Mucosa of descending colon (tissue), 3 donors: ENCODE measurements at regions not wholly inside any gene's neighbourhood (a gene's known extent, or its start where the extent isn't known, plus 50 kb on each side); places are given as distances from the start of the nearest gene placed in this dataset.

Experiments used
- ATAC-seq: fragments of 200-7000 bp; cut with Tn5 transposase; one replicate; pipeline ENCODE4 v1.9.1; 2020; ENCODE audit warnings: mild to moderate bottlenecking, moderate library complexity
- DNase-seq, 3 donors: peaks; one replicate each; pipeline ENCODE4 v3.0.0-alpha.2; 2020
- H3K36me3 ChIP-seq: fragments of 200-600 bp; one replicate; pipeline ENCODE4 v1.8.0; 2021; ENCODE audit warnings: low read depth, mild to moderate bottlenecking
- H3K4me1 ChIP-seq: fragments of 200-600 bp; one replicate; pipeline ENCODE4 v1.8.0; 2021; ENCODE audit warnings: low read depth, mild to moderate bottlenecking
- H3K4me3 ChIP-seq: fragments of 200-600 bp; one replicate; pipeline ENCODE4 v1.8.0; 2021; ENCODE audit warnings: mild to moderate bottlenecking
- H3K9me3 ChIP-seq: fragments of 200-600 bp; one replicate; pipeline ENCODE4 v1.8.0; 2021; ENCODE audit warnings: mild to moderate bottlenecking
- intact Hi-C, 2 donors: fragments of 100-400 bp; cut with DNase I in 1 of 2; cut with micrococcal nuclease in 1 of 2; formaldehyde crosslinking; loops; one replicate each; pipeline versions ENCODE4 v1.11.0 to v1.11.1; 2022; cut with DNase I, micrococcal nuclease
- TF ChIP-seq, protein P1 (sequence below): fragments of 200-600 bp; IDR thresholded peaks from one replicate; pipeline ENCODE4 v1.8.0; 2022; ENCODE audit warnings: antibody characterized with exemption, mild to moderate bottlenecking
- donor health status: DM: no; HTN: no; CAD: no; lungs with moderate emphysema.
- donor health status: DM: no; HTN: no; CAD: no.
- donor health status: DM: no; HTN: yes; CAD: no.

DNA sequence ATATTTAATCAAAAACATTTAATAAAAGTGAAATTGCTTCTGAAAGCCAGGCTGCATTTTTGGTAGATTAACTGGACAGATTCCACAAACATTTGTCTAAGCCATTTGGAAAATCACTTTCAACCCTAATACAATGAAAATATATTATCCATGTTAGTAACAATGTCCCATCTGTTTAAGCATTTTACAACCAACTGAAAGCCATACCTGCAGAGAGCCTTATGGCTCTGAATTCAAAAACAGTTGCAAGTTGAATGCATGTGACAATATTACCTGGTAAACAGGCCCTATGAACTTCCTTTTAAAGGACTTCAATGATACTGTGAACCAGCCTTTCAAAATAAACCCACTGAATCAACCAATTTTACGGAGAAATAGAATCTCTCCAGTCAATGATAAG, 468.1 kb downstream of the BTG1 start:
- Histone ChIP-seq H3K4me3 (no peak overlapping the region), H3K36me3 (no peaks in the 10 kb centered on the region), H3K9me3 (no peaks in the 10 kb centered on the region), H3K4me1 (no peaks in the 10 kb centered on the region)
- intact Hi-C loops: no loop called here
- ATAC-seq (no peak), DNase-seq (no peak)
- TF ChIP-seq, protein P1, sequence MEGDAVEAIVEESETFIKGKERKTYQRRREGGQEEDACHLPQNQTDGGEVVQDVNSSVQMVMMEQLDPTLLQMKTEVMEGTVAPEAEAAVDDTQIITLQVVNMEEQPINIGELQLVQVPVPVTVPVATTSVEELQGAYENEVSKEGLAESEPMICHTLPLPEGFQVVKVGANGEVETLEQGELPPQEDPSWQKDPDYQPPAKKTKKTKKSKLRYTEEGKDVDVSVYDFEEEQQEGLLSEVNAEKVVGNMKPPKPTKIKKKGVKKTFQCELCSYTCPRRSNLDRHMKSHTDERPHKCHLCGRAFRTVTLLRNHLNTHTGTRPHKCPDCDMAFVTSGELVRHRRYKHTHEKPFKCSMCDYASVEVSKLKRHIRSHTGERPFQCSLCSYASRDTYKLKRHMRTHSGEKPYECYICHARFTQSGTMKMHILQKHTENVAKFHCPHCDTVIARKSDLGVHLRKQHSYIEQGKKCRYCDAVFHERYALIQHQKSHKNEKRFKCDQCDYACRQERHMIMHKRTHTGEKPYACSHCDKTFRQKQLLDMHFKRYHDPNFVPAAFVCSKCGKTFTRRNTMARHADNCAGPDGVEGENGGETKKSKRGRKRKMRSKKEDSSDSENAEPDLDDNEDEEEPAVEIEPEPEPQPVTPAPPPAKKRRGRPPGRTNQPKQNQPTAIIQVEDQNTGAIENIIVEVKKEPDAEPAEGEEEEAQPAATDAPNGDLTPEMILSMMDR: no peak

DNA sequence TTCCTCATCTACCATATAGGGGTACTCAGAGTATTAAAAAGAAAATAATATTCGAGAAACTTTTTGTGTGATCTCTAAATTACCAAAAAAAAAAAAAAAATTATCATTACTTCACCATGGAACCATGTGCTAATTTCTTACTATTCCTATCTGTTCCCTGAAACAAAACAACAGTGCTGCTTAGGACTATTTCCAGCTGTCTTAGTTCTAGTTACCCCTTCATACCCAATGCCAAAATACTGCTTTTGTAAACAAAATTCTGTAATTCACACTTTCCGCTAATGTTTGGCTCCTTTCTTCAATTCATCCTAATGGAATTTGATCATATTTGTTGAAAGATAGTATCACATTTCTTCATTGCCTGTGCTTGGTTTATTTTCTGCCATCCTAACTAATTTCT, 470.2 kb downstream of the BTG1 start:
- TF ChIP-seq, protein P1: no peak
- ATAC-seq (no peak), DNase-seq (no peak)
- Histone ChIP-seq H3K4me1 (no peaks in the 10 kb centered on the region), H3K4me3 (no peak overlapping the region), H3K9me3 (no peaks in the 10 kb centered on the region), H3K36me3 (no peaks in the 10 kb centered on the region)
- intact Hi-C loops: no loop called here

DNA sequence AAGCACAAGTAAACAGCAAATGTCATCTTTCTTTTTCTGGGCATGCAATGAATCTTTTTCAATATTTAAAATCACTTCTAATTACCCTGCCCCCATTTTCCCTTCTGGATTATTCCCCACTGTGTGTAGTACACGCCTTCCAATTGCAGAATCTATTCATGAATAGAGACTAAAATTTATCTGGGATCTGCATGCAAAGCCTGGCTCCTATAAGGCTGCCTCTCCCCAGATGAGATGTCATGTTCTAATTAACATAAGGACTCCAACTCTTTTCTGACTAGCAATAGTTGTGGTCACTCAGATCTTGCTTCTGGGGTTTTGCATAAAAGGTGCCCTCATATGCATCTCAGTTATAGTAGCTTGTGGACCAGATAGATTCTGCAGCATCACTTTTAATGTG, 473.5 kb downstream of the BTG1 start:
- no peaks in the 10 kb centered on the region for H3K36me3 ChIP-seq
- no peak for ATAC-seq
- H3K4me1 ChIP-seq: peaks cover 8% of the 10 kb centered on the region
- no peak for DNase-seq
- intact Hi-C loops: no loop called here
- H3K4me3 ChIP-seq: no peak overlapping the region
- TF ChIP-seq, protein P1: no peak
- no peaks in the 10 kb centered on the region for H3K9me3 ChIP-seq

- TF ChIP-seq, protein P1: no peak
- Histone ChIP-seq H3K4me3 (no peak overlapping the region), H3K9me3 (no peaks in the 10 kb centered on the region), H3K4me1 (peaks cover 8% of the 10 kb centered on the region), H3K36me3 (no peaks in the 10 kb centered on the region)
- intact Hi-C loops: no loop called here
- DNase-seq: no peak
- ATAC-seq: peak; percentile 71
Measured at GRCh38 chr12:91667694-91668093, 478.0 kb downstream of the BTG1 start.

- Histone ChIP-seq H3K4me1 (peaks cover 8% of the 10 kb centered on the region), H3K4me3 (no peak overlapping the region), H3K9me3 (no peaks in the 10 kb centered on the region), H3K36me3 (no peaks in the 10 kb centered on the region)
- peak; percentile 19 for ATAC-seq
- DNase-seq: no peak
- TF ChIP-seq, protein P1: no peak
- intact Hi-C loops: no loop called here
Measured at GRCh38 chr12:91663744-91664143, 481.1 kb upstream of the DCN start.

DNA sequence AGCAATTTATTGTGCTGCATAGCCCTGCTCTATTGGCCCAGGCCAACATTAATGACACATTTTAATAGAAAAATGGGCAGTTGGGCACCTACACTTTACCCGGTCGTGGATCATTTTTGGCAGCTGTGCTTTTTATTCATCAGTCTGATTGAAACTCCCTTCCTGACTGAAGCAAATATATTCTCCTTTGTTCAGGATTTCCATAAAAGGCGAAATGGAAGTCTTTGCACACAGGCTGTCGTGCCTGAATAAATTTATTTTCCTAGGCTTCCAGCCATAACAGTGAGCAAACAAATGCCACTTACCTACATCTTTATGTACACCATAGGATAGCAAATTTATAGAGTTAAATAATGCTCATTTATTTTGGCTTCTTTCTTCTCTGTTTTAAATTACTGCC, 480.7 kb upstream of the DCN start:
- H3K4me3 ChIP-seq: no peak overlapping the region
- intact Hi-C loops: no loop called here
- no peaks in the 10 kb centered on the region for H3K9me3 ChIP-seq
- DNase-seq (no peak), ATAC-seq (peak; percentile 27)
- no peaks in the 10 kb centered on the region for H3K36me3 ChIP-seq
- TF ChIP-seq, protein P1: no peak
- H3K4me1 ChIP-seq: peaks cover 8% of the 10 kb centered on the region
